Fibroblast of lung (primary cell): ENCODE measurements at regions not wholly inside any gene's neighbourhood (a gene's known extent, or its start where the extent isn't known, plus 50 kb on each side); places are given as distances from the start of the nearest gene placed in this dataset.

Source experiments
- DNase-seq, 2 donors: peaks; one replicate each; pipeline versions ENCODE4 v3.0.0 to v3.0.0-alpha.2; 2010; ENCODE audit warnings: low read depth in 2 of 2
- H2AFZ ChIP-seq: 2 replicates; pipeline ENCODE4 v1.5.1; 2012; ENCODE audit warnings: low read length, control low read depth, inconsistent platforms
- H3K27ac ChIP-seq: 2 replicates; pipeline ENCODE4 v1.5.1; 2011; ENCODE audit warnings: low read length, control low read depth; ENCODE audit not compliant: insufficient read depth
- H3K27me3 ChIP-seq: 2 replicates; pipeline ENCODE4 v1.5.1; 2011; ENCODE audit warnings: mild to moderate bottlenecking, low read length; ENCODE audit not compliant: control insufficient read depth, insufficient read depth
- H3K36me3 ChIP-seq: 2 replicates; pipeline ENCODE4 v1.5.1; 2011; ENCODE audit warnings: low read length; ENCODE audit not compliant: control insufficient read depth, insufficient read depth
- H3K4me1 ChIP-seq: 2 replicates; pipeline ENCODE4 v1.5.1; 2011; ENCODE audit warnings: low read length; ENCODE audit not compliant: control insufficient read depth, insufficient read depth; ENCODE audit errors: extremely low read depth
- H3K4me2 ChIP-seq: 2 replicates; pipeline ENCODE4 v1.5.1; 2011; ENCODE audit warnings: low read length, control low read depth; ENCODE audit not compliant: insufficient read depth; ENCODE audit errors: extremely low read depth
- H3K4me3 ChIP-seq, 4 experiments: fragments of 200-600 bp in 1 of 4; sonication (generic) in 1 of 4; replicated peaks in 1 of 4; 2 replicates each; pipeline ENCODE4 v1.5.1; 2011 to 2016; ENCODE audit warnings: low read length in 4 of 4, low read depth in 3 of 4, mild to moderate bottlenecking in 3 of 4, control low read depth in 2 of 4, inconsistent platforms in 1 of 4, mixed read lengths in 1 of 4; ENCODE audit not compliant: insufficient read depth in 1 of 4; ENCODE audit errors: control extremely low read depth in 1 of 4
- H3K79me2 ChIP-seq: 2 replicates; pipeline ENCODE4 v1.5.1; 2012; ENCODE audit warnings: mild to moderate bottlenecking, low read length, inconsistent platforms; ENCODE audit not compliant: control insufficient read depth, insufficient read depth
- H3K9ac ChIP-seq: 2 replicates; pipeline ENCODE4 v1.5.1; 2011; ENCODE audit warnings: mild to moderate bottlenecking, low read length, control low read depth; ENCODE audit not compliant: insufficient read depth
- H3K9me3 ChIP-seq: 2 replicates; pipeline ENCODE4 v1.5.1; 2012; ENCODE audit warnings: low read depth, low read length; ENCODE audit not compliant: control insufficient read depth, insufficient read depth
- H4K20me1 ChIP-seq: 2 replicates; pipeline ENCODE4 v1.5.1; 2011; ENCODE audit warnings: low read length; ENCODE audit not compliant: control insufficient read depth, insufficient read depth; ENCODE audit errors: extremely low read depth
- CTCF ChIP-seq, 2 donors: IDR thresholded peaks in 1 of 2; conservative IDR thresholded peaks in 1 of 2; 1 replicate in 1 of 2; 2 replicates in 1 of 2; pipeline ENCODE4 v1.5.1; 2011 to 2012; ENCODE audit warnings: low read length in 2 of 2, control low read depth in 1 of 2, inconsistent platforms in 1 of 2, low read depth in 1 of 2, mild to moderate bottlenecking in 1 of 2
- EZH2 ChIP-seq: IDR thresholded peaks from 2 replicates; pipeline ENCODE4 v1.5.1; 2012; ENCODE audit warnings: low read length, control low read depth, mild to moderate bottlenecking; ENCODE audit errors: missing control alignments

DNA sequence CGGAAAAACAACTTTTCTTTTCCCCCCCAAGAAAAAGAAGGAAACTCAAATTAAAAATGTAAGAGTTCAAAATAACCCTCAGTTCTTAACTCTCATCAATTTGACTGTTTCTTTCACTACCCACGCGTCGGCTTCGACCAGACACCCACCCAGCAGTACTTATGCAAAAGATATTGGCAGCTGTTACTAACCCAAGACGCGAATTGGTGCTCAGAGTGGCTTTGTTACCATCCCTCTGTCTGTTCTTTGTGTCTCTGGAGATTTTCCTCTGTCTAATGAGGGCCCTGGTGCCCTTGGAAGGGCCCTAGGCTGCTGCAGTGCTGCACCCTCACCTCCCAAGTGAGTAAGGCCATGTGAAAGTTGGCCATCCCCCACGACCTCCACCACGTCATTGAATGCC is 180.5 kb upstream of the NECTIN1 start:
- Histone ChIP-seq H3K79me2 (no peaks in the 10 kb centered on the region), H3K36me3 (no peaks in the 10 kb centered on the region), H2AFZ (no peak overlapping the region), H3K9me3 (no peaks in the 10 kb centered on the region), H4K20me1 (no peaks in the 10 kb centered on the region), H3K4me2 (no peak overlapping the region), H3K4me1 (no peaks in the 10 kb centered on the region), H3K9ac (no peak overlapping the region), H3K27ac (no peak overlapping the region), H3K4me3 (no peak overlapping the region), H3K27me3 (no peaks in the 10 kb centered on the region)
- TF ChIP-seq CTCF (conservative IDR thresholded peaks at IDR 0.05 in 1 of 2, IDR thresholded peaks at IDR 0.05 in 1 of 2; ENCODE audit: low read depth in 1 of 2, low read length in 2 of 2) = no peak
- TF ChIP-seq EZH2 = no peak
- DNase-seq = no peak

DNA sequence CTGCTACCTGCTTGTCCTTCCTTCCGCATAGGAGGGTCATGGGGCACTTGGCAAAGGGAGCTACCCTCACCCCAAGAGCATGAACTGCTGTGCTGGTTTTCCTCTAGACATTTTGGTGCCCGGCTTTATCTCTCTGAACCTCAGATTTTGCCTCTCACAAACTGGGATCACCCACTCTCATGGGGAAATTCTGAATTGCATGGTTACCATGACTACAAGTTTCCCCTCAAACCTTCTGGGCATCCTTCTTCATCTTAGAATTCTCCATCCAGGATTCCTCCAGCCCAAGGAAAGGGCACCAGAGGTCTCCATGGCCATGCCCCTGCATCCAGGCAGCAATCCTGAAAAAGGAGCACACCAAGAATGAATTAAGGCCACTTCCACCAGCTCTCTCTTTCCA is 180.1 kb upstream of the NECTIN1 start:
- TF ChIP-seq CTCF (conservative IDR thresholded peaks at IDR 0.05 in 1 of 2, IDR thresholded peaks at IDR 0.05 in 1 of 2; ENCODE audit: low read depth in 1 of 2, low read length in 2 of 2) (no peak), EZH2 (no peak)

DNA sequence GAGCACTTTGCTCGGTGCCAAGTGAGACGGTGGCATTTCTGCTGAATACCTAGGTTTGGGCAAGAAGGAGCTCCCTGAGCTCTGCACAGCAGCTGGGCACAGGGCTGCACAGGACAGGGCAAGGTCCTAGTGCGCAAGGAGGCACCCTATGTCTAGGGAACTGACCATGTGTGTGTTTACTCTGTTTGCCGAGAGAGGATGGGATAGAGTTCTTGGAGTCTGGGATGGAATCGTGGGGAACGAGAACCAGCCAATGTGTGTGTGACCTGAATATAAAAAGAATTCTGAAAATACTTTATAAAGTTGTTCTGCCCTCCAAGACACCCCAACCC is 179.5 kb upstream of the NECTIN1 start:
- Histone ChIP-seq H3K27ac (no peak overlapping the region), H2AFZ (no peak overlapping the region), H3K4me1 (no peaks in the 10 kb centered on the region), H3K36me3 (no peaks in the 10 kb centered on the region), H3K9me3 (no peaks in the 10 kb centered on the region), H3K4me2 (no peak overlapping the region), H3K4me3 (no peak overlapping the region), H3K27me3 (no peaks in the 10 kb centered on the region), H4K20me1 (no peaks in the 10 kb centered on the region), H3K79me2 (no peaks in the 10 kb centered on the region), H3K9ac (no peak overlapping the region)
- no peak for TF ChIP-seq EZH2
- no peak for DNase-seq

More for the DNA sequence above, 180.1 kb upstream of the NECTIN1 start:
- no peaks in the 10 kb centered on the region for H3K4me1 ChIP-seq
- H3K79me2 ChIP-seq = no peaks in the 10 kb centered on the region
- no peak overlapping the region for H3K4me2 ChIP-seq
- H3K27ac ChIP-seq = no peak overlapping the region
- no peak overlapping the region for H3K4me3 ChIP-seq
- H3K27me3 ChIP-seq = no peaks in the 10 kb centered on the region
- no peak for DNase-seq
- no peak overlapping the region for H2AFZ ChIP-seq
- no peak overlapping the region for H3K9ac ChIP-seq
- no peaks in the 10 kb centered on the region for H3K36me3 ChIP-seq
- no peaks in the 10 kb centered on the region for H3K9me3 ChIP-seq
- no peaks in the 10 kb centered on the region for H4K20me1 ChIP-seq
